RPMI8226 (cell line): ENCODE measurements at regions not wholly inside any gene's neighbourhood (a gene's known extent, or its start where the extent isn't known, plus 50 kb on each side); places are given as distances from the start of the nearest gene placed in this dataset.

Experiments
- DNase-seq: peaks from one replicate; pipeline ENCODE4 v3.0.0-alpha.2; 2015

GRCh38 chr13:109880371-109881346, 94.3 kb upstream of the IRS2 start:
- no peak for DNase-seq

- DNase-seq: no peak
Measured at GRCh38 chr13:109879338-109879737, 93.0 kb upstream of the IRS2 start.

GRCh38 chr13:109877809-109878208, 91.4 kb upstream of the IRS2 start:
- no peak for DNase-seq

GRCh38 chr13:109875746-109876145, 89.4 kb upstream of the IRS2 start:
- no peak for DNase-seq

- DNase-seq: no peak
Measured at GRCh38 chr13:109874484-109875454, 88.4 kb upstream of the IRS2 start.

- no peak for DNase-seq
Measured at GRCh38 chr13:109873351-109874123, 87.2 kb upstream of the IRS2 start.

- DNase-seq: no peak
Measured at GRCh38 chr13:109872864-109873263, 86.5 kb upstream of the IRS2 start.

GRCh38 chr13:109870696-109871370, 84.5 kb upstream of the IRS2 start:
- DNase-seq: no peak

GRCh38 chr13:109870274-109870673, 83.9 kb upstream of the IRS2 start:
- no peak for DNase-seq

GRCh38 chr13:109869312-109870237, 83.2 kb upstream of the IRS2 start:
- DNase-seq: peak; percentile 79

GRCh38 chr13:109868578-109869311, 82.4 kb upstream of the IRS2 start:
- DNase-seq: no peak

- no peak for DNase-seq
Measured at GRCh38 chr13:109867766-109868165, 81.4 kb upstream of the IRS2 start.

- no peak for DNase-seq
Measured at GRCh38 chr13:109862627-109863026, 76.2 kb upstream of the IRS2 start.

- no peak for DNase-seq
Measured at GRCh38 chr13:109859898-109860297, 73.5 kb upstream of the IRS2 start.

GRCh38 chr13:109859216-109859835, 72.9 kb upstream of the IRS2 start:
- DNase-seq: no peak

GRCh38 chr13:109858319-109858718, 71.9 kb upstream of the IRS2 start:
- no peak for DNase-seq

- DNase-seq: no peak
Measured at GRCh38 chr13:109857803-109858202, 71.4 kb upstream of the IRS2 start.

- DNase-seq: no peak
Measured at GRCh38 chr13:109857325-109857724, 70.9 kb upstream of the IRS2 start.

GRCh38 chr13:109856350-109856749, 70.0 kb upstream of the IRS2 start:
- DNase-seq: no peak

GRCh38 chr13:109853153-109853552, 66.8 kb upstream of the IRS2 start:
- no peak for DNase-seq
